ENCODE measurements at regions not wholly inside any gene's neighbourhood (a gene's known extent, or its start where the extent isn't known, plus 50 kb on each side); places are given as distances from the start of the nearest gene placed in this dataset.

DNA sequence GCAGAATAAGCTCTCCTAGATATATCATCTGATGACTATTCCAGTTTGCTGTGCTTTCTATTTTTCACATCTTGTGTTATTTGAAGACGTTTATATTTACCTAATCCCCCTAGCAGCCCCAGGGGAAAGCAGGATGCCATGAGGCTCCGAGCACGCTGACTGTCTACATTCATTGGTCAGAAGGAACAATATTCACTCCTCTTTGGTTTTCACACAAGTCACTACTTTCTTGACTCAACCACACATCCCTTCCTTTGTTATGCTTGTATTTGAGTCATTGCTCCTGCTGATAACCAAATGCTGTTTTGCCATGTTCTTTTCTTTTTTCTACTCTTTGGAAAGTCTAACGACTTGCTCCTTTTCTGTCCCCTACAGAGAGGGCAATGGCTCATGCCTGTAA lies 86.5 kb upstream of the SLC38A2 start:
- H3K4me3 ChIP-seq: no peak overlapping the region
- TF ChIP-seq POLR2A (IDR thresholded peaks at IDR 0.05; ENCODE audit: low read length): no peak
- no peak for TF ChIP-seq MAFK (IDR thresholded peaks at IDR 0.05; ENCODE audit: partially characterized antibody)
- no peak for TF ChIP-seq BHLHE40 (IDR thresholded peaks at IDR 0.05; ENCODE audit: low read depth, low read length)
- TF ChIP-seq RARB (CRISPR knock-in tag; IDR thresholded peaks at IDR 0.05): no peak
- no peak for TF ChIP-seq FOSB (CRISPR knock-in tag; IDR thresholded peaks at IDR 0.05)
- TF ChIP-seq EHF (CRISPR knock-in tag; IDR thresholded peaks at IDR 0.05): no peak
- TF ChIP-seq FOSL2 (IDR thresholded peaks at IDR 0.05): no peak
- no peak for TF ChIP-seq FOSL2 (CRISPR knock-in tag; IDR thresholded peaks at IDR 0.05)
- TF ChIP-seq, protein P1, sequence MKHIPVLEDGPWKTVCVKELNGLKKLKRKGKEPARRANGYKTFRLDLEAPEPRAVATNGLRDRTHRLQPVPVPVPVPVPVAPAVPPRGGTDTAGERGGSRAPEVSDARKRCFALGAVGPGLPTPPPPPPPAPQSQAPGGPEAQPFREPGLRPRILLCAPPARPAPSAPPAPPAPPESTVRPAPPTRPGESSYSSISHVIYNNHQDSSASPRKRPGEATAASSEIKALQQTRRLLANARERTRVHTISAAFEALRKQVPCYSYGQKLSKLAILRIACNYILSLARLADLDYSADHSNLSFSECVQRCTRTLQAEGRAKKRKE (CRISPR knock-in tag; IDR thresholded peaks at IDR 0.05; ENCODE audit: low read depth): no peak
- no peak for TF ChIP-seq TFCP2L1 (CRISPR knock-in tag; IDR thresholded peaks at IDR 0.05)
- TF ChIP-seq FOXS1 (CRISPR knock-in tag; IDR thresholded peaks at IDR 0.05): no peak
- TF ChIP-seq EP300 (IDR thresholded peaks at IDR 0.05): no peak
- peak overlapping the region in 1 of 2 experiments; percentile 17; a peak in 1 of 6 replicates for H3K27ac ChIP-seq
- no peak for DNase-seq (ENCODE audit: low read depth in 1 of 2, low spot score in 1 of 2)
- no peak for ATAC-seq
- ChIA-PET POLR2A (no interaction called here), CTCF (no interaction called here)
- FAIRE-seq: no peak
- 72% methylated on average over 4 of the region's 4 CpGs for WGBS (ENCODE audit: missing lambda C conversion rate)
- peaks cover 26% of the 10 kb centered on the region for H3K4me1 ChIP-seq
- H3K4me2 ChIP-seq: no peak overlapping the region
- H3K9me3 ChIP-seq: no peaks in the 10 kb centered on the region

DNA sequence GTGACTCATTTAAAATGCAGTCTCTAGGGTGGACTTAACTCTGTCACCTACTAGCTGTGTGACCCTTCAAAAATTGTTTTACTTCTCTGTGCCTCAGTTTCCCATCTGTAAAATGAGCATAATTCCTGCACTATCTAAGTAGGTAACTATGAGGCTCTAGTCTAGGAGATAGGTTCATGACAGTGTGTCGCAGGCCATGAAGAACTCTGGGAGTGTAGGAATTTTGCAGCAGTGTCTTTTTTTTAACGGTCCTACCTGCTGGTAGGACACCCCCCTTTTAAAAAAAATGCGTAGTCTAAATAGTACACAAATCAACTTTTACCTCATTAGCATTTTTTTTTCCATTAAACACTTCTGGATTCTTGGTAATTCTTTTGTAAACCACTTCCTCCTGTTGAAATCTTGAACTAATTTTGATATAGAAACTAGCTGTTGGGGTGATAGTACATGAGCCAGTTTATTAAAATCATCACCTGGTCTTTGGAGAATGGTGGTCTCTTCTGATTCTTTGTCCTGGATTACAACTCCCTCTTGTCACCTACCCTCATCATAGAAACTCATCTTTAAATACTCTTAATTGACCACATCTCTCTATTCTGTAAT lies 86.0 kb upstream of the SLC38A2 start:
- DNase-seq (ENCODE audit: low read depth in 1 of 2, low spot score in 1 of 2) (no peak), FAIRE-seq (no peak), ATAC-seq (no peak)
- ChIA-PET POLR2A (no interaction called here), CTCF (no interaction called here)
- WGBS (ENCODE audit: missing lambda C conversion rate): 92% methylated on average over 3 of the region's 3 CpGs
- Histone ChIP-seq H3K4me3 (no peak overlapping the region), H3K9me3 (no peaks in the 10 kb centered on the region), H3K4me2 (no peak overlapping the region), H3K27ac (no peak overlapping the region; a peak in 1 of 6 replicates), H3K4me1 (peaks cover 26% of the 10 kb centered on the region)
- no peak for TF ChIP-seq KDM1A (IDR thresholded peaks at IDR 0.05; ENCODE audit: low read depth)

DNA sequence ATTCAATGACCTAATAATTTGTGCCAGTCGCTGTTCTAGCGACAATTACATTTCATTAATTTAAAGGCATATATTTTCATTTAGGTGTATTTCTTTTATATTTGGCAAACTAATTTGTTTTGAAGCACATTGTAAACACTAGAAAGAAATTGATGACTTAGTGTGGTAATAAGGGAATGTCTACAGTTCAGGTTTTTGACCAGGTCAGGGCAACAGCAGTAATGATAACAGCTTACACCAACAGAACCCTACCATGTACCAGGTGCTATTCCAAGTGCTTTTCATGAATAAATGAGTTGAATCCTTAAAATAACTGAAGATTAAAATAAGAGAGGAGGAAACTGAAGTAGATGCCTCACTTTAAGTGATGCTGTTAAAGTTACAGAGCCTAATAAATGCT lies 85.4 kb upstream of the SLC38A2 start:
- no peak for DNase-seq (ENCODE audit: low read depth in 1 of 2, low spot score in 1 of 2)
- TF ChIP-seq RFX5 (IDR thresholded peaks at IDR 0.05): no peak
- no peak for TF ChIP-seq HEYL (CRISPR knock-in tag; IDR thresholded peaks at IDR 0.05)
- TF ChIP-seq RCOR1 (IDR thresholded peaks at IDR 0.05; ENCODE audit: low read depth, low read length): no peak
- TF ChIP-seq, protein P2, sequence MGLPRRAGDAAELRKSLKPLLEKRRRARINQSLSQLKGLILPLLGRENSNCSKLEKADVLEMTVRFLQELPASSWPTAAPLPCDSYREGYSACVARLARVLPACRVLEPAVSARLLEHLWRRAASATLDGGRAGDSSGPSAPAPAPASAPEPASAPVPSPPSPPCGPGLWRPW (IDR thresholded peaks at IDR 0.05): no peak
- no peak for TF ChIP-seq FOSL2 (IDR thresholded peaks at IDR 0.05)
- no peak for TF ChIP-seq FOSL2 (CRISPR knock-in tag; IDR thresholded peaks at IDR 0.05)
- no peak for TF ChIP-seq RAD21 (conservative IDR thresholded peaks at IDR 0.05 in 1 of 2, IDR thresholded peaks at IDR 0.05 in 1 of 2)
- no peak for TF ChIP-seq ZC3H11A (IDR thresholded peaks at IDR 0.05)
- TF ChIP-seq CHD2 (IDR thresholded peaks at IDR 0.05; ENCODE audit: low read length, partially characterized antibody): no peak
- no peak for TF ChIP-seq CHD4 (IDR thresholded peaks at IDR 0.05; ENCODE audit: borderline replicate concordance)
- no peak for TF ChIP-seq EHF (CRISPR knock-in tag; IDR thresholded peaks at IDR 0.05)
- no peak for TF ChIP-seq JUN (IDR thresholded peaks at IDR 0.05)
- TF ChIP-seq, protein P3, sequence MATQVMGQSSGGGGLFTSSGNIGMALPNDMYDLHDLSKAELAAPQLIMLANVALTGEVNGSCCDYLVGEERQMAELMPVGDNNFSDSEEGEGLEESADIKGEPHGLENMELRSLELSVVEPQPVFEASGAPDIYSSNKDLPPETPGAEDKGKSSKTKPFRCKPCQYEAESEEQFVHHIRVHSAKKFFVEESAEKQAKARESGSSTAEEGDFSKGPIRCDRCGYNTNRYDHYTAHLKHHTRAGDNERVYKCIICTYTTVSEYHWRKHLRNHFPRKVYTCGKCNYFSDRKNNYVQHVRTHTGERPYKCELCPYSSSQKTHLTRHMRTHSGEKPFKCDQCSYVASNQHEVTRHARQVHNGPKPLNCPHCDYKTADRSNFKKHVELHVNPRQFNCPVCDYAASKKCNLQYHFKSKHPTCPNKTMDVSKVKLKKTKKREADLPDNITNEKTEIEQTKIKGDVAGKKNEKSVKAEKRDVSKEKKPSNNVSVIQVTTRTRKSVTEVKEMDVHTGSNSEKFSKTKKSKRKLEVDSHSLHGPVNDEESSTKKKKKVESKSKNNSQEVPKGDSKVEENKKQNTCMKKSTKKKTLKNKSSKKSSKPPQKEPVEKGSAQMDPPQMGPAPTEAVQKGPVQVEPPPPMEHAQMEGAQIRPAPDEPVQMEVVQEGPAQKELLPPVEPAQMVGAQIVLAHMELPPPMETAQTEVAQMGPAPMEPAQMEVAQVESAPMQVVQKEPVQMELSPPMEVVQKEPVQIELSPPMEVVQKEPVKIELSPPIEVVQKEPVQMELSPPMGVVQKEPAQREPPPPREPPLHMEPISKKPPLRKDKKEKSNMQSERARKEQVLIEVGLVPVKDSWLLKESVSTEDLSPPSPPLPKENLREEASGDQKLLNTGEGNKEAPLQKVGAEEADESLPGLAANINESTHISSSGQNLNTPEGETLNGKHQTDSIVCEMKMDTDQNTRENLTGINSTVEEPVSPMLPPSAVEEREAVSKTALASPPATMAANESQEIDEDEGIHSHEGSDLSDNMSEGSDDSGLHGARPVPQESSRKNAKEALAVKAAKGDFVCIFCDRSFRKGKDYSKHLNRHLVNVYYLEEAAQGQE (IDR thresholded peaks at IDR 0.05): no peak
- no peak for TF ChIP-seq MYC (IDR thresholded peaks at IDR 0.05; ENCODE audit: borderline replicate concordance, low read length)
- peaks cover 26% of the 10 kb centered on the region for H3K4me1 ChIP-seq
- H3K9me3 ChIP-seq: no peaks in the 10 kb centered on the region
- ChIA-PET CTCF (no interaction called here), POLR2A (no interaction called here)
- WGBS (ENCODE audit: missing lambda C conversion rate): 94% methylated on average over 2 of the region's 2 CpGs
- no peak overlapping the region for H3K4me2 ChIP-seq
- H3K27ac ChIP-seq: no peak overlapping the region
- FAIRE-seq: no peak
- no peak overlapping the region for H3K4me3 ChIP-seq
- no peak for ATAC-seq

Data from A549 (cell line).